GM12878 (cell line): ENCODE measurements at regions not wholly inside any gene's neighbourhood (a gene's known extent, or its start where the extent isn't known, plus 50 kb on each side); places are given as distances from the start of the nearest gene placed in this dataset.
A peak's percentile ranks its signal among the peaks of the same experiment; 100 is the strongest.

Experiments
- ATAC-seq: fragments of 200-7000 bp; cut with Tn5 transposase; 3 replicates; pipeline ENCODE4 v1.9.1; 2020; ENCODE audit warnings: mild to moderate bottlenecking, moderate library complexity
- BruUV-seq: library from RNA; stranded (reverse); fragments of 400-500 nt; replicated peaks from 2 replicates; lab custom pipeline; 2021; lab: Mats Ljungman, UMichigan
- CTCF ChIA-PET: fragments of 300-600 bp; sonication (Branson Sonifier 250); formaldehyde crosslinking; extraction: SDS; loops from one replicate; lab custom pipeline; 2021; ENCODE audit warnings: inconsistent platforms; lab: Yijun Ruan, JAX
- POLR2A ChIA-PET: fragments of 350-600 bp; formaldehyde crosslinking; extraction: SDS; loops from one replicate; lab custom pipeline; 2021; ENCODE audit warnings: inconsistent platforms; lab: Charles Lee
- RAD21 ChIA-PET: fragments of 300-600 bp; sonication (Branson Sonifier 250); formaldehyde crosslinking; loops from one replicate; lab custom pipeline; 2023; ENCODE audit warnings: antibody characterized with exemption; ENCODE audit not compliant: unreplicated experiment; lab: Charles Lee
- SMC1A ChIA-PET: fragments of 300-600 bp; sonication (Branson Sonifier 250); formaldehyde crosslinking; loops from one replicate; lab custom pipeline; 2023; ENCODE audit not compliant: unreplicated experiment, uncharacterized antibody; lab: Charles Lee
- DNase-seq: peaks from one replicate; pipeline ENCODE4 v3.0.0-alpha.2; 2011; ENCODE audit warnings: low read depth, low spot score
- FAIRE-seq: peaks from 3 replicates; lab custom pipeline; 2011; peaks lifted over from hg19 to GRCh38; lab: Jason Lieb, UNC
- H2AFZ ChIP-seq: 2 replicates; pipeline ENCODE4 v1.6.0; 2011; ENCODE audit warnings: low read depth, low read length, control low read depth; ENCODE audit not compliant: control insufficient read depth
- H3K27ac ChIP-seq: 2 replicates; pipeline ENCODE4 v1.5.1; 2011; ENCODE audit warnings: control low read depth; ENCODE audit not compliant: control insufficient read depth, insufficient read depth
- H3K27me3 ChIP-seq, 2 experiments: replicated peaks in 1 of 2; 2 replicates each; pipeline versions ENCODE4 v1.6.0 to v1.6.1; 2011; ENCODE audit warnings: low read length in 1 of 2; ENCODE audit not compliant: control insufficient read depth in 2 of 2, insufficient read depth in 2 of 2
- H3K36me3 ChIP-seq, 2 experiments: 2 replicates each; pipeline ENCODE4 v1.5.1; 2011; ENCODE audit warnings: low read length in 1 of 2; ENCODE audit not compliant: control insufficient read depth in 2 of 2, insufficient read depth in 2 of 2
- H3K4me1 ChIP-seq: 2 replicates; pipeline ENCODE4 v1.6.1; 2011; ENCODE audit warnings: mild to moderate bottlenecking, low read length, moderate library complexity, mixed read lengths; ENCODE audit not compliant: control insufficient read depth, insufficient read depth
- H3K4me2 ChIP-seq: 2 replicates; pipeline ENCODE4 v1.6.0; 2011; ENCODE audit warnings: control low read depth; ENCODE audit not compliant: control insufficient read depth, insufficient read depth
- H3K4me3 ChIP-seq: fragments of 200-600 bp; sonication (generic); 2 replicates; pipeline ENCODE4 v1.5.1; 2016
- H3K79me2 ChIP-seq: 2 replicates; pipeline ENCODE4 v1.6.0; 2011; ENCODE audit warnings: low read length; ENCODE audit not compliant: control insufficient read depth, insufficient read depth
- H3K9ac ChIP-seq: 2 replicates; pipeline ENCODE4 v1.8.0; 2011; ENCODE audit warnings: low read length, control low read depth, mixed read lengths; ENCODE audit not compliant: control insufficient read depth, insufficient read depth
- H3K9me3 ChIP-seq: replicated peaks from 3 replicates; pipeline ENCODE4 v1.5.1; 2011; ENCODE audit warnings: mild to moderate bottlenecking, low read length; ENCODE audit not compliant: control insufficient read depth, insufficient read depth
- H4K20me1 ChIP-seq: 2 replicates; pipeline ENCODE4 v1.6.0; 2011; ENCODE audit not compliant: control insufficient read depth, insufficient read depth
- BHLHE40 ChIP-seq, 2 experiments: fragments of 450-650 bp in 1 of 2; IDR thresholded peaks; 2 replicates each; pipeline ENCODE4 v1.6.1; 2011 to 2017; ENCODE audit warnings: low read depth in 2 of 2, borderline replicate concordance in 1 of 2, improper control_type of control experiment in 1 of 2, low read length in 1 of 2, mild to moderate bottlenecking in 1 of 2
- DPF2 ChIP-seq: fragments of 450-650 bp; IDR thresholded peaks from 2 replicates; pipeline ENCODE4 v1.6.1; 2017; ENCODE audit warnings: mild to moderate bottlenecking
- EP300 ChIP-seq, 2 experiments: fragments of 150-350 bp in 1 of 2; IDR thresholded peaks; 2 replicates each; pipeline ENCODE4 v1.6.1; 2011 to 2012; ENCODE audit warnings: low read depth in 2 of 2, low read length in 2 of 2, borderline replicate concordance in 1 of 2, improper control_type of control experiment in 1 of 2, inconsistent platforms in 1 of 2; ENCODE audit not compliant: control insufficient read depth in 1 of 2
- NFYB ChIP-seq: IDR thresholded peaks from 2 replicates; pipeline ENCODE4 v1.6.1; 2011; ENCODE audit warnings: low read depth, mild to moderate bottlenecking, low read length, improper control_type of control experiment, moderate library complexity; ENCODE audit not compliant: insufficient read depth
- TBL1XR1 ChIP-seq: IDR thresholded peaks from 2 replicates; pipeline ENCODE4 v1.6.1; 2012; ENCODE audit warnings: low read depth, low read length, improper control_type of control experiment
- TCF12 ChIP-seq: IDR thresholded peaks from 2 replicates; pipeline ENCODE4 v1.6.1; 2011; ENCODE audit warnings: low read depth, mild to moderate bottlenecking, low read length
- WRNIP1 ChIP-seq: IDR thresholded peaks from 2 replicates; pipeline ENCODE4 v1.6.1; 2011; ENCODE audit warnings: low read depth, low read length, improper control_type of control experiment, borderline replicate concordance
- ZBED1 ChIP-seq: IDR thresholded peaks from 2 replicates; pipeline ENCODE4 v1.6.1; 2016; ENCODE audit warnings: borderline replicate concordance
- WGBS: methylation state at CpG from one replicate; pipeline ENCODE4 v1.1.6; 2016; ENCODE audit warnings: low lambda C conversion rate; ENCODE audit not compliant: insufficient replicate concordance, insufficient coverage; ENCODE audit errors: missing lambda C conversion rate; 5-methylcytosine and 5-hydroxymethylcytosine counted together
- in situ Hi-C: fragments of 300-500 bp; cut with MboI; formaldehyde crosslinking; loops from 9 replicates; pipeline ENCODE4 v1.14.3; 2018; ENCODE audit warnings: mixed read lengths
- intact Hi-C: fragments of 100-400 bp; cut with micrococcal nuclease; formaldehyde crosslinking; loops from one replicate; pipeline ENCODE4 v1.14.2; 2022; ENCODE audit not compliant: unreplicated experiment
- TF ChIP-seq, protein P1 (sequence below): IDR thresholded peaks from 2 replicates; pipeline ENCODE4 v1.6.1; 2011; ENCODE audit warnings: borderline replicate concordance, low read depth, mild to moderate bottlenecking, moderate library complexity, low read length; ENCODE audit not compliant: insufficient read depth, poor library complexity, severe bottlenecking
- TF ChIP-seq, protein P2 (sequence below): fragments of 150-350 bp; IDR thresholded peaks from 2 replicates; pipeline ENCODE4 v1.6.1; 2014; ENCODE audit warnings: mild to moderate bottlenecking, low read depth, low read length
- TF ChIP-seq, protein P3 (sequence below): IDR thresholded peaks from 2 replicates; pipeline ENCODE4 v1.6.1; 2012; ENCODE audit warnings: mild to moderate bottlenecking, low read depth, low read length

DNA sequence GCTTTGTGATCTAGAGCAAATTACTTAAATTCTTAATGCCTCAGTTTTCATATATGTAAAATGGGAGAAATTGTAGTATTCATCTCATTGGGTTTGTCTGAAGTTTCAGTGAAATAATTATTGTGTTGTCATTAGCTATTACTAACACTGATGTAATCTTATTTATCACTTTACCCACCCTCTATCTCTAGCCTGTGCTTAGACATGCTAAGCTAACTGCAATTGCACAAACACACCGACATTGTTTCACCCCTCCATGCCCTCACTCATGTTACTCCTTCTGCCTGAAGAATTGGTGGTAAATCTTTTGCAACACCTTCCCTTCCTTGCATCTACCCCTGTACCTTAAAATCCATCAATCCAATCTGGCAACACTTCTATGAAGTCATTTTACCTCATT is 241.6 kb downstream of the BCAT1 start (continued):
- TF ChIP-seq, protein P1, sequence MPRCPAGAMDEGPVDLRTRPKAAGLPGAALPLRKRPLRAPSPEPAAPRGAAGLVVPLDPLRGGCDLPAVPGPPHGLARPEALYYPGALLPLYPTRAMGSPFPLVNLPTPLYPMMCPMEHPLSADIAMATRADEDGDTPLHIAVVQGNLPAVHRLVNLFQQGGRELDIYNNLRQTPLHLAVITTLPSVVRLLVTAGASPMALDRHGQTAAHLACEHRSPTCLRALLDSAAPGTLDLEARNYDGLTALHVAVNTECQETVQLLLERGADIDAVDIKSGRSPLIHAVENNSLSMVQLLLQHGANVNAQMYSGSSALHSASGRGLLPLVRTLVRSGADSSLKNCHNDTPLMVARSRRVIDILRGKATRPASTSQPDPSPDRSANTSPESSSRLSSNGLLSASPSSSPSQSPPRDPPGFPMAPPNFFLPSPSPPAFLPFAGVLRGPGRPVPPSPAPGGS, result no peak

DNA sequence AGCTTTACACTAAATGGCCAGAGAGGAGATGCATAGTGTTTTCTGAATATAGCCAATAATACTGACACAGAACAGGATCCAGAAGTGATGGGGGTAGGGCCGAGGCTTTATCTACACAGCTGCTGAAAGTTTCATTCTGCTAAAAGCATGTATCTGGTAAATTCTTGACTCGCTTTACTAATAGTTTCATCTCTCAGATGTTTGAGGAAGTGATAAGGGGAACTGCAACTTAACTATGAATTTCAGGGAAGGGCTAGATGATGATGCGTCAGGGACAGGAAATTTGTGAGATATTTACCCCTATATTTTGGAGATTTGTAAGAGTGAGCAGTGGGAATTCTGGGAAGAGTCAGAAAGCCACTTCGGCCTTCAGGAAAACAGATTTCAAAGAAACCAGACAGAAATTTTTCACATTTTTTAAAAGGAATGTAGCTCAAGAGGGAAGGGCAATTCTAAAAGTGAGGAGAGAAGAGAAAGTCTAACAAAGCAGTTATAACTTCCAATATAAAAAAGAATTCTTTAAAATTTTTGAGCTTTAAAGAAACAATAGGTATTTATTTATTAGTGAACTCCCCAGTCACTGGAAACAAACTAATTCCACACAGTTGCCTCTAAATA is 243.1 kb downstream of the BCAT1 start:
- peak; percentile 81 for FAIRE-seq
- POLR2A ChIA-PET, result interaction anchor here (1.2 kb wide), 1 partner anchor 10 kb away, joined by 4 read pairs; no protein-coding TSS in a partner anchor
- peak overlapping the region; percentile 87 for H3K4me2 ChIP-seq
- peak; percentile 80; the same call in 1 of the 2 replicates for TF ChIP-seq TBL1XR1
- TF ChIP-seq, protein P2, sequence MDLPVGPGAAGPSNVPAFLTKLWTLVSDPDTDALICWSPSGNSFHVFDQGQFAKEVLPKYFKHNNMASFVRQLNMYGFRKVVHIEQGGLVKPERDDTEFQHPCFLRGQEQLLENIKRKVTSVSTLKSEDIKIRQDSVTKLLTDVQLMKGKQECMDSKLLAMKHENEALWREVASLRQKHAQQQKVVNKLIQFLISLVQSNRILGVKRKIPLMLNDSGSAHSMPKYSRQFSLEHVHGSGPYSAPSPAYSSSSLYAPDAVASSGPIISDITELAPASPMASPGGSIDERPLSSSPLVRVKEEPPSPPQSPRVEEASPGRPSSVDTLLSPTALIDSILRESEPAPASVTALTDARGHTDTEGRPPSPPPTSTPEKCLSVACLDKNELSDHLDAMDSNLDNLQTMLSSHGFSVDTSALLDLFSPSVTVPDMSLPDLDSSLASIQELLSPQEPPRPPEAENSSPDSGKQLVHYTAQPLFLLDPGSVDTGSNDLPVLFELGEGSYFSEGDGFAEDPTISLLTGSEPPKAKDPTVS, result no peak
- TF ChIP-seq ZBED1, result peak; percentile 85
- peak; percentile 90 to 99 for TF ChIP-seq EP300 (IDR thresholded peaks at IDR 0.05; ENCODE audit: borderline replicate concordance in 1 of 2, control insufficient read depth in 1 of 2, low read depth in 2 of 2, low read length in 2 of 2)
- TF ChIP-seq, protein P3, sequence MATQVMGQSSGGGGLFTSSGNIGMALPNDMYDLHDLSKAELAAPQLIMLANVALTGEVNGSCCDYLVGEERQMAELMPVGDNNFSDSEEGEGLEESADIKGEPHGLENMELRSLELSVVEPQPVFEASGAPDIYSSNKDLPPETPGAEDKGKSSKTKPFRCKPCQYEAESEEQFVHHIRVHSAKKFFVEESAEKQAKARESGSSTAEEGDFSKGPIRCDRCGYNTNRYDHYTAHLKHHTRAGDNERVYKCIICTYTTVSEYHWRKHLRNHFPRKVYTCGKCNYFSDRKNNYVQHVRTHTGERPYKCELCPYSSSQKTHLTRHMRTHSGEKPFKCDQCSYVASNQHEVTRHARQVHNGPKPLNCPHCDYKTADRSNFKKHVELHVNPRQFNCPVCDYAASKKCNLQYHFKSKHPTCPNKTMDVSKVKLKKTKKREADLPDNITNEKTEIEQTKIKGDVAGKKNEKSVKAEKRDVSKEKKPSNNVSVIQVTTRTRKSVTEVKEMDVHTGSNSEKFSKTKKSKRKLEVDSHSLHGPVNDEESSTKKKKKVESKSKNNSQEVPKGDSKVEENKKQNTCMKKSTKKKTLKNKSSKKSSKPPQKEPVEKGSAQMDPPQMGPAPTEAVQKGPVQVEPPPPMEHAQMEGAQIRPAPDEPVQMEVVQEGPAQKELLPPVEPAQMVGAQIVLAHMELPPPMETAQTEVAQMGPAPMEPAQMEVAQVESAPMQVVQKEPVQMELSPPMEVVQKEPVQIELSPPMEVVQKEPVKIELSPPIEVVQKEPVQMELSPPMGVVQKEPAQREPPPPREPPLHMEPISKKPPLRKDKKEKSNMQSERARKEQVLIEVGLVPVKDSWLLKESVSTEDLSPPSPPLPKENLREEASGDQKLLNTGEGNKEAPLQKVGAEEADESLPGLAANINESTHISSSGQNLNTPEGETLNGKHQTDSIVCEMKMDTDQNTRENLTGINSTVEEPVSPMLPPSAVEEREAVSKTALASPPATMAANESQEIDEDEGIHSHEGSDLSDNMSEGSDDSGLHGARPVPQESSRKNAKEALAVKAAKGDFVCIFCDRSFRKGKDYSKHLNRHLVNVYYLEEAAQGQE, result no peak
- TF ChIP-seq DPF2, result peak; percentile 99
- peak; percentile 96 for TF ChIP-seq TCF12
- TF ChIP-seq, protein P1, result peak; percentile 92
- TF ChIP-seq BHLHE40 (IDR thresholded peaks at IDR 0.05; ENCODE audit: borderline replicate concordance in 1 of 2, low read depth in 2 of 2, low read length in 1 of 2), result peak in 1 of 2 experiments; percentile 53; a peak in 1 of 4 replicates
- TF ChIP-seq WRNIP1, result no peak
- no peak for TF ChIP-seq NFYB

More for the DNA sequence above, 243.1 kb downstream of the BCAT1 start:
- Histone ChIP-seq H3K36me3 (no peaks in the 10 kb centered on the region), H2AFZ (no peak overlapping the region), H3K9ac (no peak overlapping the region), H3K4me3 (no peak overlapping the region), H3K27me3 (no peaks in the 10 kb centered on the region), H3K79me2 (no peaks in the 10 kb centered on the region), H3K27ac (peak overlapping the region; percentile 33; the same call in 1 of the 2 replicates), H4K20me1 (no peaks in the 10 kb centered on the region), H3K9me3 (peaks cover 1% of the 10 kb centered on the region; the same call in 1 of the 3 replicates), H3K4me1 (peaks cover 16% of the 10 kb centered on the region; the same call in 1 of the 2 replicates)
- no TSS peak for BruUV-seq
- intact Hi-C loops, result loop anchor here (5.0 kb wide), 1 partner anchor 116 kb away; no protein-coding TSS in a partner anchor
- DNase-seq (peak; percentile 80), ATAC-seq (peak; percentile 99)
- SMC1A ChIA-PET, result interaction anchor here (1.0 to 1.8 kb wide), 8 partner anchors 8 to 615 kb away, joined by 3 to 7 read pairs (median 4); no protein-coding TSS in a partner anchor
- 0% methylated on average over 4 of the region's 4 CpGs for WGBS
- CTCF ChIA-PET, result interaction anchor here (0.9 kb wide), 1 partner anchor 72 kb away, joined by 3 read pairs; no protein-coding TSS in a partner anchor
- in situ Hi-C loops, result no loop called here
- RAD21 ChIA-PET, result interaction anchor here (1.1 to 1.7 kb wide), 3 partner anchors 8 to 90 kb away, joined by 3 to 6 read pairs (median 3); no protein-coding TSS in a partner anchor
